ENCODE measurements at regions not wholly inside any gene's neighbourhood (a gene's known extent, or its start where the extent isn't known, plus 50 kb on each side); places are given as distances from the start of the nearest gene placed in this dataset.
"Not testable (repeated sequence)": the region's sequence is repeated elsewhere in the genome, so short reads cannot be mapped to it uniquely, and the experiment has no call there.

DNA sequence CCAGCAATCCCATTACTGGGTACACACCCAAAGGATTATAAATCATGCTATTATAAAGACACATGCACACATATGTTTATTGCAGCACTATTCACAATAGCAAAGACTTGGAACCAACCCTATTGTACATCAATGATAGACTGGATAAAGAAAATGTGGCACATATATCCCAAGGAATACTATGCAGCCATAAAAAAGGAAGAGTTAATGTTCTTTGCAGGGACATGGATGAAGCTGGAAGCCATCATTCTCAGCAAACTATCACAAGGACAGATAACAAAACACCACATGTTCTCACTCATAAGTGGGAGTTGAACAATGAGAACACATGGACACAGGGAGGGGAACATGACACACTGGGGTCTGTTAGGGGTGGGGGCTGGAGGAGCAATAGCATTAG, 177.2 kb upstream of the TBX18 start:
- not testable (repeated sequence) for DNase-seq

DNA sequence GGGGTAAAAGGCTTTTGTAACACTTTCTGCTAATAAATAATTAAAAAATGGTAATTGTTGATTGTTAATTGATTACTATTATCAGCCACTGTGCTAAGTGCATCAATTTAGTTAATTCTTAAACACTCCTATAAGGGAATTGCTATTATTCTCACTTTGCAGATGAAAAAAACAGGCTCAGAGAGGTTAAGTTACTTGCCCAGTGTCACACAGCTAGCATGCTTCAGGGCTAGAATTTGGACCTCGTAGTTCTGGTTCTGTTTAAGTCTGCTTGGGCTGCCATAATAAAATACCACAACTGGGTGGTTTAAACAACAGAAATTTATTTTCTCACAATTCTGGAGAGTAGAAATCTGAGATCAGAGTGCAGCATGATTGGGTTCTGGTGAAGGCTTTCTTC, 164.8 kb upstream of the TBX18 start:
- DNase-seq, result no peak

GRCh38 chr6:84927551-84927950, 163.2 kb upstream of the TBX18 start:
- DNase-seq, result no peak

- no peak for DNase-seq
Measured at GRCh38 chr6:84926189-84927155, 162.1 kb upstream of the TBX18 start.

DNA sequence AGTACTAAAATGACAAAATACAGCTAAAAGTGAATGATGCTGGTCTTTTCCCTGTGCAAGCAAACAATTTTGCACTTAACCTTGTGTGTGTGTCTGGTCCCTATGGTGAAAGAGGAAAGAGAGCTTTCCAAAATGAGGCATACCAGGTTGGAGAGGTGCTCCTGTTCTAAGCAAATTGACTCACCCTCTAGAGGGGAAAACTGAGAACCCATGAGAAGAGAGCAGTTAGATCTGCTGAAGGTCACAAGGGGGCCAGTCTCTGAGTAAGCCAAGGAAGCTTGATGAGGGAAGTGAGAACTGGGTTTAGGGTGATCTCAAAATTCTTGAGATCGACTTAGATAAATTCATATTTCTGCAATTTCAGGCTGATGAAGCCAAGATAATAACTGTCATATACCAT, 157.5 kb upstream of the TBX18 start:
- no peak for DNase-seq

GRCh38 chr6:84920021-84920420, 155.6 kb upstream of the TBX18 start:
- DNase-seq, result no peak

DNA sequence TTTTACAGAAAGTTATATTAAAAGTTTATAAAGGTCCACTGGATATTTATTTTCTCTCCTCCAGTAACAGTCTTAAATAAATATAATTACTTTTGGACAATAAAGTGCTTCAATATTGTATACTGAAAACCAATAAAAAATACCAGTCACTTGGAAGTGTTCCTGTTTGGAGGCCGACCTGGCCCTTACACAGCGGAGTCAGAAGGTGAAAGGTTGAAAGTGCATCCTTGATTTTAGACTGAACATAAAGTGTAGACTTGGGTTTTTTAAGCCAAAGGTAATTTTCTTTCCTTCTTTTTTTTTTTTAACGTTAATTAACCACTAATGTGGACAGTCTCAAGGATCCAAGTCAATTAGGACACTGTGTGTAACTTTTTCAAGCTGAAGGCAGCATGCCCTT, 152.3 kb upstream of the TBX18 start:
- DNase-seq, result no peak

GRCh38 chr6:84912472-84913322, 148.3 kb upstream of the TBX18 start:
- DNase-seq, result no peak

- no peak for DNase-seq
Measured at GRCh38 chr6:84910906-84911607, 146.7 kb upstream of the TBX18 start.

DNA sequence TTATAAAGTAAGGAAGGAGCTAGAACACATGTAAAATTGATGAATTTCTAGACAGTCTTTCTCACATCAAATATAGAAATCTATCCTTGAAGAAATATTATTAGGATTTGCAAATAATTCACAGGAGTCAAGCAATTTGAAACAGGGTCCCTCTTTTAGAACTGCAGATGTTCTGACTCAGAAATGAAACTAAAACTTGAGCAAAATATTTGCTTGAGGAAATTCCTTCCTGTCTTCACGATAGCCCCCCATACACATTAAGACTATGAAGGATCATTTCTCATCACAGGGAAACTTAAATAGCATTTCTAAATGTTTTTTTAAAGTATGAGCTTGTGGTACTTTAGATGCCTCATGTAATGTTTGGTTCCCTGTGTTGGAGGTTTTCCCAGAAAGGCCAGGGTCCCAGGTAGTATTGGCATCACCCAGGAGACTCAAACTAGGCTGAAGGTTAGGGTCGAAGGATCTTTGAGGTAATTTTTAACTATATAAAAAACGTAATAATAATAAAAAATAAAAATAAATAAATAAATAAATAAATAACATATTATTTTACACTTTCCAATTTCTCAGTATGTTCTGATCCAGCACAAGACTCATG, 144.0 kb upstream of the TBX18 start:
- DNase-seq, result no peak

- DNase-seq, result no peak
Measured at GRCh38 chr6:84906514-84906913, 142.1 kb upstream of the TBX18 start.

DNA sequence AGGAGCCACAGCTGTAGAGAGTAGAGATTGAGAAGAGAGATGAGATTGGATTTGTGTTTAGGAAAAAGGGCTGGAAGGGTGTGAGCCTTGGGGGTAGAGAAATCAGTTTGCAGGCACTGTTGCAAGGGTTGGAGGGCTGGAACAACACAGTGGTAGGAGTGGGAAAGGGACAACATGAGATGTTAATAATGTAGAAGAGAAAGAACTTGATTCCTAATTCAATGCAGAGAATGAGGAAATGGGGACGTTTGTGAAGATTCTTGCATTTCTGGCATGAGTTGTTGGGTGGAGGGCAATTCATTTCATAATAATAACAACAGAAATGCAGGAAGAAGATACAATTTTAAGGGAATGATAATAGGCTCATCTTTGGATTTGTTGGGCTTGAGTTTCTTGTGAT, 141.4 kb upstream of the TBX18 start:
- DNase-seq, result no peak

- no peak for DNase-seq
Measured at GRCh38 chr6:84902354-84902928, 138.0 kb upstream of the TBX18 start.

DNA sequence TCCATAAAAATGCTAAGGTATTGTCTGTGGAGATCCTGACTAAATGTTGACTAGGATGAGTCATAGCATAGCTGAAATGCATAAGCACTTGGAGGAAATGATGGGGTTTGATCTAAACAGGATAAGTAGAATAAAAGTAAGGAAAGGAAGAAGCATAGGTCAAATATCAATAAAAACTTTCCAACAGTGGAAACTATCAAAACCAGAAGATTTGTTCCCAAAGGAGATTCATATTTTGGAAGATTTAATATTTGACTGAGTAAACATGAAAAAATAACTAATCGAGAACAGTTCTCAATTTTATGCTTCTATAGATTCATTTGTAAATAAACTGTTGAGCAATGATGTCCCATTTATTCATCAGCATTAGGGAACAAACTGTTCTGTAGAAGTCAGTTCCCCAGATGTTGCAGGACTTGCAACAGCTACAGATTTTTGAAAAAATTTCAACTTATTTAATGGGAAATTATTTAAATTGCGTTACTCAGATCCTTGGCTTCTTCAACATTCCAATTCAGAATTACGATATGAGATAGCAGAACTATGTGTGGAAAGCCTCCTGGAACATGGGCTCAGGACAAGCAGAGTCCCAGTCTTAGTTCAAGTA, 133.7 kb upstream of the TBX18 start:
- DNase-seq, result no peak

DNA sequence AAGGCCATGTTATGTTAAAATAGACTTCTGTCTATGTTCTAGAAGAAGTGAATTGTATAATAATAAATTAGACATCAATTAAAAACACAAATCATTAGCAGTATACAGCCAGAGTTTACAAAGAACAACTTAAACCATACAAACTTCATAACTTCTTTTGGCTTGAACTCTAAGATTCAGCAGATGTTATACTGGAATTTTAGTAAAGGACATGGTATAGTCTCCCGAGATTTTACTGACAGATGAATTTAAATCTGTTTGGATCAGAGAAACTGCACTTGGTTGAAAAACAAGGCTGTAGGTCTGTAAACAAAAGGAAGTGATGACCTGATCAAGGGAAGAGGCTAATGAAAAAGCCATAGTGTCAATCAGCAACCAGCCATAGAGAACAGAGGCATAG, 132.6 kb upstream of the TBX18 start:
- no peak for DNase-seq

GRCh38 chr6:84892671-84893070, 128.3 kb upstream of the TBX18 start:
- no peak for DNase-seq

- DNase-seq, result no peak
Measured at GRCh38 chr6:84882768-84883766, 118.7 kb upstream of the TBX18 start.

GRCh38 chr6:84879385-84879784, 115.0 kb upstream of the TBX18 start:
- not testable (repeated sequence) for DNase-seq

DNA sequence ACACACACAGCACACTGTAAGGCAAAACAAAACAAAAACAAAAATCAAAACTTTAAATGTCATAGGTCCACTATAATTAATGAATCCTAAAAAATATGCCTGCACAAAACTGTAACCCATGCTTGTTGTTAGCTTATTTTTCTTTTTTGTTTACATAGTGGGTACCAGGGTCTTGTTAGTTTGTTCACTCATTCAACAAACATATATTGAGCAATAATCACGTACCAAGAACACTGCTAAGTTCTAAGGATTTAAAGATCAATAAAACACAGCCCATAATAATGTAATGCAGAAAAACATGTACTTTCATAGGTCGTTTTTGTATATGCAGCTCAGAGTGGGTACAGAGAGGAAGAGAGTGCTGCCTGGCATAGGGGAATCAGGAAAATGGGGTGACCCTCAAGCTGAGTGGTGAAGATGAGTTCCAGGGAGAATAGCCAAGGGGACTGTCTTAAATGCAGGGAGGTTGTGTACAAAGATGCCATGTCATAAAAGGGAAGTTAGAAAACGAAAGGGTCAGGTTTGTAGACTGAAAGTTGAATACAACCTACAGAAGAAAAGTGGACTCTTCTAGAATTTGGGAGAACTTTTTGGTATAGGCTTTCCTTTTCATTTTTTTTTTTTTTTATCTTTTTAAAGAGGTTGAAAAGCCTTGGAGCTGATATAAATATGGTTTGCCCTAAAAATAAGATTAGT, 113.3 kb upstream of the TBX18 start:
- no peak for DNase-seq
